HG02840 (cell line): ENCODE measurements at regions not wholly inside any gene's neighbourhood (a gene's known extent, or its start where the extent isn't known, plus 50 kb on each side); places are given as distances from the start of the nearest gene placed in this dataset.

Experiments
- ATAC-seq: cut with Tn5 transposase; IDR thresholded peaks from one replicate; pipeline ENCODE4 v1.9.1; 2021; ENCODE audit warnings: mild to moderate bottlenecking, moderate library complexity, moderate number of reproducible peaks; ENCODE audit not compliant: unreplicated experiment, low FRiP score

DNA sequence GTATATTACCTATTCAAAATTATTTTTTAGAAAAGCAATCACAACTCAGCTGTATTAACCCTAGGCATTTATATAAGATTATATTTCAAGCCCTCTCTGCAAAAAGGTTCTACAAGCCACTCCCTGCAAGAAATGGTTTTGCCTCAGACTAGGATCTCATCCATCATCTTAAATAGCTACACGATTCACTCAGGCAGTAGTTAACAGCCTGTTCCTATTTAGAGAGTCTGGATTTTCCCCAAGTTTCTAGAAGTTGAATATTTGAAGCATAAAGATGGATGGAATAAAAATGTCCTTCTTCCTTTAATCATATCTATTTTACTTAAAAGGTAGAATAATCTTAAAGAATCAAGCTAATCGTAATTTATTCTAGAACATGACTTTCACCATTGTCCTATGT is 167.1 kb upstream of the STK17B start:
- no peak for ATAC-seq

DNA sequence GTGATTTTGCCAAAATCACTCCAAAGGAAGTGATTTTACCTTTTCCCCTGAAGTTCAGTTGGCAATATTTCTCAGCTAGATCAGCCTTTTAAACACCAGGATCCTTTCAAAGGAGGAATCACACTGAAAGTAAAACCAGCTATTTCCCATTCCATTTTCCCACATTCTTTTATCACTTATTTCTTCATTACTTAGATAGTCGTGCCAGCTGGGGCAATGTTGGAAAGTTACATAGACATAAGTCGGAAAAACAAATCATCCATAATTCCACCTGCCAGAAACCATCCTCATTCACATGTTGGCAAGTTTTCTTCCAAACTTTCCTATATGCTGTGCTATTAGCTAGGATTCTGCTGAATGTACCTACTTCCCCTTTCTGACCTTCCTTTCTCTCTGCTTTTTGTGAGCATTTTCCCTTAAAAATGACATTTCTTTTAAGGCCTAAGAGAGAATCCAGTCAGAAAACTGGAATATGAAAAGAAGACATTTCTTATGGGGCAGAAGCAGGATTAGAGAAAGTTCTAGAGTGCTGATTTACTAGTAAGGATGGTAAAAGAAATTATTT is 170.0 kb upstream of the STK17B start:
- no peak for ATAC-seq

DNA sequence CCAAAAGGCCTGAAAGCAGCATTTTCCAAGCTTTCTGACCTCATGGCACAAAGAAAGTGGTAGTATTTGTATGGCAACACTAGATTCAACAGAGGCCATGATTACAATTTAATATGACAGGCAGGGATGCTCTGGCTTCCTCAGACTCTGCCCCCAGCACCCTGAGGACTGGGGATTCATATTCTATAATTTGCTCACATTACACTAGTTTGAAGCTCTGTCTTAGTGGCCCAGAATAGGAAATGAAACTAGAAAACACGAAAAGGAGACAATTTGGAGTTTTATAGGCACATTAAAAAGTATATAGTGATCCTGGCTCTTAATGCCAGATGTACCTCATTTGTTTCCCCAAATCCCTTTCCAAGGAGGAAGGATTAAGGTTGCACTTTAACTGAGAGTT is 173.0 kb upstream of the STK17B start:
- ATAC-seq: no peak

DNA sequence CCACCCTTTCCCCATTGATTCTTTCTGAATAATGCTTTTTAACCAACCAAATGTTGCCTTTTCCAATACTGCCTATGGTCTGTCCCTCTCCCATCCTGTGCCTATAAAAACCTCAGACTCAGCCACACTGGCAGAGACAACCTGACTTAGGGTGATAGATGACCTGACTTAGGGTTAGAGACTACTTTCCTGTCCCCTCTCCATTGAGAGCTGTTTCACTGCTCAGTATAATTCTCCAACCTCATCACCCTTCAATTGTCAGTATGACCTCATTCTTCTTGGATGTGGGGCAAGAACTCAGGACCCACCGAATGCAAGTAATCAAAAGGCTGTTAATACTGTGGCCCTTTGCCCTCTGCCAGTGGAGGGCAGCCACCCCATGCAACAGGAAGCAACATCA is 182.3 kb upstream of the STK17B start:
- ATAC-seq: no peak

DNA sequence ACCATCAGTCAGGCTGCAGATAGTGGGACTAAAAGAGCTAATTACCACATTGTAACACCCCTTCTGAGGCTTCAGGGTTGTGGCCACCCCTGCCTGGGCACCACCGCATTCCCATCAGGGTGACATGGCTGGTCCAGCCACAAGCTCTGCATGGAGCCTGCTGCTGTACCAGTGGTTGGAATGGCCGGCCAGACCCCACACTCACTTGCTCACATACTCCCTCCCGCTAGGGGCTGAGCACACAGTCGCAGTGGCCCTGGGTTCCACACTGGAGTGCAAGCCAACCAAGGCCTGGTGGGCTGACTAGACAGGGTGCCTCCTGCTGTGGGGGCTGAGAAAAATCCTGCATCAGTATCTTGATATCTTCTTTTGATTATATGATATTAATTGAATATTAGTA is 182.8 kb upstream of the STK17B start:
- no peak for ATAC-seq

DNA sequence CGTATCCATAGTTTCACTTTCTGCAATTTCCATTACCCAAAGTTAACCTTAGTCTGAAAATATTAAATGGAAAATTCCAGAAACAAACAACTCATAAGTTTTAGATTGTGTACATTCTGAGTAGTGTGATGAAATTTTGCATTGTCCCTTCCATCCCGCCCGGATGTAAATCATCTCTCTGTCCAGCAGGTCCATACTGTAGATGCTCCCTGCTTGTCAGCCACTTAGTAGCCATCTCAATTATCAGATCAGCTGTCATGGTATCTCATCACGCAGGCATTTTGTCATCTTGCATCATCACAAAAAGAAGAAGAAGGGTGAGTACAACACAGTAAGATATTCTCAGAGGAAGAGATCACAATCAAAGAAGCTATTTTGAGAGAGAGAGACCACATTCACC is 185.0 kb upstream of the STK17B start:
- no peak for ATAC-seq

DNA sequence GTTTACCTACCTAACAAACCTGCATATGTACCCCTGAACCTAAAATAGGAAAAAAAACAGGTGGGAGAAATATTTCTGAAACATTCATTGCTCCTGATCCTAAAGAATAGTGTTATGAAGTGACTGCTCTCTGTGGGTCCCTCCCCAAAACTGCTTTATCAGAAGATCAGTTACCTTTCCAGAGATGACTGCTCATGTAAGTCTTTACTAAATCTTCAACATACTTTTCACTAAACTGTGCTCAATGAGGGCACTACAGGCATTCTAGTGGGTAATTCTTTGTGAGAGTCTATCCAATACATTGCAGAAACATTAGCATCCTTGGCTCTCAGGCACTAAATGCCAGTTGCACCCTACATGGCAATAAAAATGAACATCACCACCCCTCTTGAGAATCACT is 189.3 kb upstream of the STK17B start:
- no peak for ATAC-seq

DNA sequence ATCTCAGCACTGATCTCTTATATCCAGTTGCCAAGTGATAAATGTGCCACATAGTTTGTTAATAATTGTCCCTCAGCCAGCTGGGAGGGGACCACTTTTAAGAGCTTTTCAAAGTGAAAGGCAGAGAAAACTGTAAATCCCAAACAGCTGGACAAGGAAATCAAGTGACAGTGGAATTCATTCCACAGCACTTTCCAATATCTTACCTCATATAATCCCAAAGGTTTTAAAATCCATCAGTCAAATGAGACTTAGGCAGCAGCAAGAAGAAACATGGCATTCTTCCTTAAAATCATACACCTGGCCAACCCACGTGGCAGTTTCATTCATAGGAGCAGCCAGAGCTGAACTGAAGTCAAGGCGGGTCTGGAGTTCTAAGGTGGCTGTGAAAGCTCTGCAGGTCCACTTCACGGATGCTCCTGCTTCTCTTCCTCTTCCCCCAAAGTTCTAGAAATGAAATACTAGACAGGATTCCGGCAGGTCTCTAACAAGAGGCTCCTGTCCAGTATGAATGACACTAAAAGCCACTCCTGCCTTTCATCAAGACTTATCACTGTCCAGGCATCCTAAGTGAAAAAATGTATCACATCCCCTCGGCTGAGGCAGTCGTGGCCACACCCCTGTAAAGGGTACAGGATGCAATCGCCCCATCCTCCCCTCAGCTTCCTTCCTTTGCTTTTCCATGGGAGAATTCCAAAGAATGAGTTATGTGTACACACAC is 190.4 kb upstream of the STK17B start:
- no peak for ATAC-seq

DNA sequence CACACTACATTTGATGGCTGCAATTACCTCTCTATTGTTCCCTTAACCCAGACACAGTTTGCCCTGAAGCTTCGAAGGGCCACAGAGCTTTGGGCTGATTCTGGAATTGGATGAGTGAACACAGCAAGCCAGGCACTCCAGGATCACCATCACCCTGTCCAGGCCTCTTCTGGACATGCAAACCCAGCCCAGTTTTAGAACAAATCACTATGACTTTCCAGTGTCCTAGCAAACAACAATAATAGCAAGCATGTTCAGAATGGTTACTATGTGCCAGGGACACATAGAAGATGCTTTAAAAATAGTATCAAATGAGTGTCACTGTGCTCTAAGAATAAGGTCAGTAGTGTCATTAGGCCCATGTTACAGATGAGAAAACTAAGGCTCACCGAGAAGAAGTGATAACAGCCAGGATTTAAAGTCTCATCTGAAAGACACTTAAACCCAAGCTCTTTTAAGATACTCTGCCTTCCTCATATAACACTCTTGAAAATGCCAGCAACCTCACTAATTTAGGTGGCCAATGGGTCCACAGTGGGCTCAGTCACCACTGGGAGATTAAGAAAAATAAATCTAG is 191.7 kb upstream of the STK17B start:
- no peak for ATAC-seq

DNA sequence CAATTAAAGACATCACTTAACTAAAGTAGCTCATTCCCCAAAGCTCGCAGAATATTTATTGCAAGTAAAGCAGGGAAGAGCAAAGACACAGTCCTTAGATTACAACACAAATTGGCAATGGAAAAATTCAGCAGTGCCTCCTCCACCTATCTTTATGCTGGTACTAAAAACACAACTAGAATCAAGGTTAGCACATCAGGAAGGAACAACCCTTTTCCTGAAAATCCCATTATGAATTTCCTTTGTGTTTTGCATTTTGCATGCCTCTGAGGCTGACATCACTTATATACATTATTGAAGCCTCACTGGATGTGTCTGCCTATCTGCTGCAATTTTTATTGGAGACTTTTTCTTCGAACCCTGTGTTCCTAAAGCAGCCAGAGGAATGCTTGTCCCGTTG is 193.8 kb upstream of the STK17B start:
- ATAC-seq: no peak

DNA sequence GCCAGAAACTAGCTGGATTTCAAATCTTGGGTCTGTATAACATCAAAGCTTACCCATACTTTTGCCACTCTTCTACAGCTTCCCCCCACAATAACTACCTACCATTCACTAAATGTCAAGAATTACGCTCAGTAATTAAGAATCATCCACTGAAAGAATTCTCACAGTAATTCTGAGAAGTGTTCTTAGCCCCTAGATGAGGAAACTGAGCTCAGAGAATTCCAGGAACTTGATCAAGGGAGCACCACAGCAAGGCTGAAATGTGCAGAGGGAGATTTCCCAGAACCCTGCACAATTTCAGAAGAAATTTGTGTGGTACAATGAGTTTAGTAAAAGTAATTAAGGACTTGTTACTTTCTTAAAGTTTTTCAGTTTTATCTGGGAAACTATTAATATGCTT is 194.5 kb upstream of the STK17B start:
- ATAC-seq: no peak

DNA sequence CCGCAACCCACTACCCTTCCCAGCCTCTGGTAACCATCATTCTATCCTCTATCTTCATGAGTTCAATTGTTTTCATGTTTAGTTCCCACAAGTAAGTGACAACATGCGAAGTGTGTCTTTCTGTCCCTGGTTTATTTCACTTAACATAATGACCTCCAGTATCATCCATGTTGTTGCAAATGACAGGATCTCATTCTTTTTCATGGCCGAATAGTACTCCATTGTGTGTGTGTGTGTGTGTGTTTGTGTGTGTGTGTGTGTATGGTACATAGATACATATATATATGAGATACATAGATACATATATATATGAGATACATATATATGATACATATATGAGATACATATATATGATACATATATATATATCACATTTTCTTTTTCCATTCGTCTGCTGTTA is 196.3 kb upstream of the STK17B start:
- no peak for ATAC-seq

DNA sequence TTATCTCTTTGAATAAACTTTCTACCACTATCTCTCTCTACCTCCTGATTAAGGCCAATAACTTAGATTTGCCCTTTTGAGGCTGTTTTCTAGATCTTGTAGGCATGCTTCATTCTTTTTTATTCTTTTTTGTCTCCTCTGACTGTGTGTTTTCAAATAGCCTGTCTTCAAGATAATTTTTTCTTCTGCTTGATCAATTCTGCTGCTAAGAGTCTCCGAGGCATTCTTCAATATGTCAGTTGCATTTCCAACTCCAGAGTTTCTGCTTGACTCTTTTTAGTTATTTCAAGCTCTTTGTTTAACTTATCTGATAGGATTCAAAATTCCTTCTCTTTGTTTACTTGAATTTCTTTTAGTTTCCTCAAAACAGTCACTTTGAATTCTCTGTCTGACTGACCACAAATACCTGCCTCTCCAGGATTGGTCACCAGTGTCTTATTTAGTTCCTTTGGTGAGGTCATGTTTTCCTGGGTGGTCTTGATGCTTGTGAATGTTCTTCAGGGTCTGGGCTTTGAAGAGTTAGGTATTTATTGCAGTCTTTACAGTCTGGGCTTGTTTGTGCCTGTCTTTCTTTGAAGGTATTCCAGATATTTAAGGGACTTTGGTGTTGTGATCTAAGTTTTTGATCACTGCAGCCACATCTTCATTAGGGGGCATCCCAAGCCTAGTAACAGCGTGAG is 197.3 kb upstream of the STK17B start:
- no peak for ATAC-seq

DNA sequence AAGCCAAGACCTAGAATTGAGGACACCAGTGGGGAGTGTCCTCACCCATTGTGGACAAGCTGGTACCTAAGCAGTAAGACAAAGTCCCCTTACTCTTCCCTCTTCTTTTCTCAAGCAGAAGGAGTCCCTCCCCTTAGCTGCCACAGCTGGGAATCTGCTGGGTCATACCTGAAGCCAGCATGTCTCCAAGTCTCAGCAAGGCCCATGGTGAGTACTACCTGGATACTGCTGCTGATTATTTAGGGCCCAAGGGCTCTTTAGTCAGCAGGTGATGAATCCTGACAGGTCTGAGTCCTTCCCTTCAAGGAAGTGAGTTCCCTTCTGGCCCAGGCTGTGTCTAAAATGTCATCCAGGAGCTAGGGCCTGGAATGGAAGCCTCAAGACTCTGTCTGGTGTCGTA is 198.6 kb upstream of the STK17B start:
- ATAC-seq: no peak

DNA sequence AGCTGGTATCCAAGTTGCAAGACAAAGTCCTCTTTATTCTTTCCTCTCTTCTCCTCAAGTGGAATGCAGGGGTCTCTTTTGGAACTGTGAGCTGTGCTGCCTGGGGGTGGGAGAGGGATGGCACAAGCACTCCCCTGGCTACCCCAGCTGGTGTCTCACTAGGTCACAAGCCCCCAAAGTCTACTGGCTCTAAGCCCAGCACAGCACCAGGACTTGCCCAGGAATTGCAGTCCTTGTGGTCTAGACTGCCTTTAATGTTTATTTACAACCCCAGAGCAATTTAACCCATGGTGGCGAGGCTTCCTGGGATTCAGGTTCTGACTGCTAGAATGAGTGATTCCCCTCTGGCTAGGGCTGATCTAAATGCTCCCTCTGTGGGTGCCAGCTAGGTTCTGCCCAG is 199.0 kb upstream of the STK17B start:
- no peak for ATAC-seq

DNA sequence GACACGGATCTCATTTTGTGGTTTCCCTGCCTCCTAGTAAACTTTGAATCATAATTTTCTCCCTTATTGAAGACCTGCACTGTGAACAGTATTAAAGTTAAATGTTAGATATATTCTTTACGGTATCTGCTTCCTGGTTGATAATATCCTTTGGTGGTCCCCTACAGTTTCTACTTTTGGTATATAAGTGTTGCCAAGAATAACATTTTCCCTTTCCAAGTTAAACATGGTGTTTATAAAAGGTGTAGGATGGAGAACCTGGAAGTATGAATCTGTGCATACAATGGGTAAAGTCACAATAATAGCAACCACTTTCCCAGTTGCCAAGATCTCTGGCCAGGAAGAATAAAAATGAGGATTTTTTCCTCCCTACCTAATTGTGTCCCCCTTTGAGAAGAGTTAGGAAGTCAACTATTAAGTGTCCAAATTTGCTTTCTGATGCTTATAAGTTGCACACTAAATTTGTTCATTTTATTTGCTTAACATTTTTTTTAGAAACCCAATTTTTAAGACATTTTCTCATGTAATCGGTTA is 201.0 kb upstream of the STK17B start:
- no peak for ATAC-seq

DNA sequence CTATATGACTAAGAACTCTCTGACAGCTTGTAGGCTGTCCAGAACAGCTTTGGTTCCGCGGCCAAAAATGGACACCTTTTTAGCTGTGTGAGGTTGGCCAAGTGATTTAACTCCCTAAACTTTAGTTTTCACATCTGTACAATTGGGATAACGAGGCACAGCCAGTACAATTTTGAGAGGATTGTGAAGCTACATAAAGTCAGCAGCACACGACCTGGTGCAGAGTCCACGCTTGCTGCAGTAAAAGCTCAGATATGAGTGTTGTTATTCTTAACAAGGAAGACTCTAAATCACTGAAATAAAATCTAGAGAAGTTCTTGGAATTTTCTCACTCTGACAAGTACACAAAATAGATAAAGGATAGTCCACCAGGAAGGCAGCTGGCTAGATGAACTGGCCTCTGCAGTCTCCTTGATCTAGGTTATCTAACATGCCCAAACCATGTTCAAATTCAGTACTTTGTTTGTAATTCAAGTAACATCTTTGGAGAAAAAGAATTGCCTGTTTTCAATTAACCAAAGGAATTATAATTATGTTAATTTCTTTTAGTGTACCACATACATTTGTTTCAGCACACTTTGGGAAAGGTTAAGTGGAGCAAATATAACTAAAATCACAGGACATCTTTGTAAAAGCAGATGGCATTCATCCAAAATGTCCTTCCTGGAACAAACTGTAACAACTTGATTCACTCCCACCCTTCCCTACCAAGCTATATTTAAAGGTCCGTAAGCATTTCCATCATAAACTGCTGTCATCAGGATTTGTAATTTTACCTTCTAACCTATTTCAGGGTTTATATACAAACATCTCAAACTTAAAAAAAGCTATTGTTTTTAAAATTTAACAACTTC is 201.7 kb upstream of the STK17B start:
- ATAC-seq: no peak

DNA sequence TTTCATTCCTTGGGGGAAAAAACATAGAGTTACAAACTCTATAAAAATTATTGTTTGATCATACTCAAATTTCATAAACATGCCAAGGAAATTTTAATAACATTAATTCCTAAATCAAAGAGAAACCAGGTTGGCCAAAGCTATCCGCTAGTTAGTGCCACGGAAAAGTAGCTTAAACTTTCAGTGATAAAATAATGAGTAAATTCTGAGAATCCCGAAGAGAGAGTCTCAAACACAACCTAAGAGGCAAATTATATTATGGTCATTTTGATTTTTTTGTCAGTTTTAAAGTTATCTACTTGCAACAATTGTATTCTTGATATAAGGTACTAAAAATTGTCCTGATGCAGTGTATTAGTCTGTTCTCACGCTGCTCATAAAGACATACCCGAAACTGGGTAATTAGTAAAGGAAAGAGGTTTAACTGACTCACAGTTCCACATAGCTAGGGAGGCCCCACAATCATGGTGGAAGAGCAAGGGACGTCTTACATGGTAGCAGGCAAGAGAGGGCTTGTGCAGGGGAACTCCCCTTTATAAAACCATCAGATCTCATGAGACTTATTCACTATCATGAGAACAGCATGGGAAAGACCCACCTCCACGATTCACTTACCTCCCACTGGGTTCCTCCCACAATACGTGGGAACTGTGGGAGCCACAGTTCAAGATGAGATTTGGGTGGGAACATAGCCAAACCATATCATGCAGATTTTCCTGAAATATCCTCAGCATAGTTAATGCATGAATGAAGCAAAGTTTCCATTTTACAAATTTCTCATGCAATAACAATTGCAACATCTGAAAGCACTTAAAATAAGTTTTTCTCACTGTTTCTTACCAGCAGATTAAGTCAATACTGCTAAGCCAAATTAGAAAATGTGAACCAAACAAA is 205.9 kb upstream of the STK17B start:
- ATAC-seq: no peak

DNA sequence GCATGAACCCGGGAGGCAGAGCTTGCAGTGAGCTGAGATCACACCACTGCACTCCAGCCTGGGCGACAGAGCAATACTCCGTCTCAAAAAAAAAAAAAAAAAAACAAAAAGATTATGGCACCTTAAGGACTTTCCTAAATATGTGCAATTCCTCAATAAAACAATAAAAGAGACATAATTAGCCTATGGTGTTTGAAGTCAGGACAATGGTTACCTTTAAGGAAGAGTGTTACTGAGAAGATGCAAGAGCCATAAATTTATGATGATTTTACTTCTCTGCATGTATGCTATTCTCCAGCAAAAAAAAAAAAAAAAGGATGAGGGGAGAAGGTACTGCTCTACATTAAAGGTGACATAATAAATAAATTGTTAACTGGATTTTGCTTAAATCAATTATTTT is 208.2 kb upstream of the STK17B start:
- ATAC-seq: no peak

DNA sequence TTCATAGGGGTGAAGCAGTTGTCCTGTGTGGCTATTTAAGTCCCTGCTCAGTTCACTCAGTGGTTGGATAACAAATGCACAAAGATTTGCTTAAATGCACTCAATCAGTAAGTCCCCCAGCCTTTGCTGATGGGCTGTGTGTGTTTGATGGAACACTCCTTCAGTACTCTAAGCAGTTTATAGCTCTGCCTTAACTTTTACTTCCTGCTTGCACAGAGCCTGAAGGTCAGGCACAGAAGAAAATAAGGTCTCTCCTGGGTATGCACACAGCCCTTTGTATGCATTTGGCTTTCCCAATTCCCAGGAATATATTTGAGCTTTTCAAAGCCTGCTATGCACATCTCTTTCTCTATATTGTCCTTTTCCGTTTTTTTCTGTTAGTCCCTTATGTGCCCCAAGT is 208.7 kb upstream of the STK17B start:
- ATAC-seq: no peak
